HG03565 (cell line): ENCODE measurements at regions not wholly inside any gene's neighbourhood (a gene's known extent, or its start where the extent isn't known, plus 50 kb on each side); places are given as distances from the start of the nearest gene placed in this dataset.
"Not testable (repeated sequence)": the region's sequence is repeated elsewhere in the genome, so short reads cannot be mapped to it uniquely, and the experiment has no call there.

Experiments
- ATAC-seq: cut with Tn5 transposase; IDR thresholded peaks from one replicate; pipeline ENCODE4 v1.9.1; 2021; ENCODE audit warnings: mild to moderate bottlenecking, moderate library complexity; ENCODE audit not compliant: unreplicated experiment

DNA sequence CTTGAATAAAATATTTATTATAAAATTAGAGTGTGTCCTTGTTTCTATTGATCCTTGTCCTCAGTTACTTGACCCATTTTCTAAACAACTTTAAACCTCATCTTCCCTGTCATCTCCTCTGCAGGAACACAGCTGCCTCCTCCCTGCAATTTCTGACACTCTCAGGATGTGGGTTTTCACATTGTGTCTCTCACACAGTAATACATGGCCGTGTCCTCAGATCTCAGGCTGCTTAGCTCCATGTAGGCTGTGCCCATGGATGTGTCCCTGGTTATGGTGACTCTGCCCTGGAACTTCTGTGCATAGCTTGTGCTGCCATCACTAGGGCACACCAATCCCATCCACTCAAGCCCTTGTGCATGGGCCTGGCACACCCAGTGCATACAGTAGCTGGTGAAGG, 577.1 kb downstream of the GOLGA6L6 start:
- not testable (repeated sequence) for ATAC-seq

DNA sequence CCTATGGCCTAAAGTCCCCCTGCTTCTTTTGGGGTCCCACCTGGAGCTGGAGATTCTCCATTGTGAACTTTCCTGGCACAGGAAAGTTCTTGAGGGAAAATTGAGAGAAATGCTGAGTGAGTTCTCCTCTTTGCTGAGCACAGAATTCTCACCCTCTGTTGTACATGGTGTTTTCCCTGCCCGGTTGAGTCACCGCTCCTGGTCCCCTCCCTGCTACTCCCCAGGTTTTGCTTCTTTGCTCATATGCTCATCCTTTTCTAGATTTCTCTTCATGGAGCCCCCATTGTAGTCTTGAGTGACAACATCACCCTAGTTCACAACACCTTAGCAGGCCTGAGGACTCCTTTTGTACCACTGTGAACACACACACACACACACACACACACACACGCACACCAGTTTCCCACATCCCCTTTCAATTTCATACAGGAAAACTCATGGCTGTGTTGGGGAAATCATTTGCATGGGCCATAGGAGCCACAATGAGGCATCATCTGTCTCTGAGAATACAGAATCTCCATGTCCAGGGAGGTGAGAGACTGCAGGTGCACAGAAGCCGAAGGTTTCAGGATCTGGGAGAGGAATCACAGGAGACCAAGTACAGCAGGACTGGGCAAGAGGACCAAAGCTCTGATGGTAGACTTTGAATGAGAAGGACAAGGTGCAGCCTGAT, 585.3 kb downstream of the GOLGA6L6 start:
- ATAC-seq: no peak

DNA sequence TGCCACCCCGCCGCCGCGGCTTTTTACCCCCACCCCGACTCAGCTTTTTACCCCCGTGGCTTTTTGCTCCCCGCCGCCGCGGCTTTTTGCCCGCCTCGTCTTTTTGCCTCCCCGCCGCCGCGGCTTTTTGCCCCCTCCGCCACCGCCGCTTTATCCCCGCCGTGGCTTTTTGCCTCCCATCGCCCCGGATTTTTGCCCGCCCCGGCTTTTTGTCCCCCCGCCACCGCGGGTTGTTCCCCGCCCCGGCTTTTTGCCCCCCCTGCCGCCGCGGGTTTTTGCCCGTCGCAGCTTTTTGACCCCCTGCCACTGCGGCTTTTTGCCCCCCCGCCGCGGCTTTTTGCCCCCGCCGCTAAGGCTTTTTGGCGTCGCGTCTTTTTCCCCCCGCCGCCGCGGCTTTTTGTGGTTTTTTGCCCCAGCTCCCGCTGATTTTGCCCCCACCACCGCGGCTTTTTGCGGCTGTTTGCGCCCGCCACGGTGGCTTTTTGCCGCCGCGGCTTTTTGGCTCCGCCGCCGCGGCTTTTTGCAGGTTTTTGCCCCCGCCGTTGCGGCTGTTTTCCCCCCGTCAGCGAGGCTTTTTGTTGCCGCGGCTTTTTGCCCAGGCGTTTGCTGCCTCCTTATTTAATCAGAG, 597.2 kb downstream of the GOLGA6L6 start:
- no peak for ATAC-seq

DNA sequence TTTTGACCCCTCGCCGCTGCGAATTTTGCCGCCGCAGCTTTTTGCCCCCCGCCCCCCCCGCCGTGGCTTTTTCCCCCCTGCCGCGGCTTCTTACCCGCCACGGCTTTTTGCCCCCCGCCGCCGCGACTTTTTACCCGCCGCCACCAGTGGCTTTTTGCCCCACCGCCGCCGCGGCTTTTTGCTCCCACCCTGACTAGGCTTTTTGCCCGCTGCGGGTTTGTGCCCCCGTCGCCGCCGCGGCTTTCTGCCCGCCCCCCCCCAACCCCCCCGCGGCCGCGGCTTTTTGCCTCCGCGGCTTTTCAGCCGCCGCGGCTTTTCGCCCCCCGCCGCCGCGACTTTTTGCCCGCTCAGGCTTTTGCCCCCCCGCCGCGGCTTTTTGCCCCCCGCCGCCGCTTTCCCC, 598.1 kb downstream of the GOLGA6L6 start:
- no peak for ATAC-seq

DNA sequence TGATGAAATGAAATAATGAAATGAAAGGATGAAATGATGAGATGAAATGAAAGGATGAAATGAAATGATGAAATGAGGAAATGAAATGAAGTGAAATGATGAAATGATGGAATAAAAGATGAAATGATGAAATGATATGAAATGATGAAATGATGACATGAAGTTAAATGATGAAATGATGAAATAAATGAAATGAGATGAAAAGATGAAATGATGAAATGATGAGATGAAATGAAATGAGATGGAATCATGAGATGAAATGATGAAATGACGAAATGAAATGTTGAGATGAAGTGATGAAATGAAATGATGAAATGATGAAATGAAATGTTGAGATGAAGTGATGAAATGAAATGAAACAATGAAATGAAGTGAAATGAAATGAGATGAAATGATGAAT, 638.3 kb downstream of the GOLGA6L6 start:
- not testable (repeated sequence) for ATAC-seq

DNA sequence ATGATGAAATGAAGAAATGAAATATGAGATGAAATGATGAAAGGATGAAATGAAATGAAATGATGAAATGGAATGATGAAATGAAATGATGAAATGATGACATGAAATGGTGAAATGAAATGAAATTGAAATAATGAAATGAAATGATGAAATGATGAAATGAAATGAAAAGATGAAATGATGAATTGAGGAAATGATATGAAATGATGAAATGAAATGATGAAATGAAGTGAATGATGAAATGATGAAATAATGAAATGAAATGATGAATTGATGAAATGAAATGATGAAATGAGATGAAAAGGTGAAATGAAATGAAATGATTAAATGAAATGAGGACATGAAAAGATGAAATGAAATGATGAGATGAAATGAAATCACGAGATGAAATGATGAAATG, 639.2 kb downstream of the GOLGA6L6 start:
- ATAC-seq: not testable (repeated sequence)

DNA sequence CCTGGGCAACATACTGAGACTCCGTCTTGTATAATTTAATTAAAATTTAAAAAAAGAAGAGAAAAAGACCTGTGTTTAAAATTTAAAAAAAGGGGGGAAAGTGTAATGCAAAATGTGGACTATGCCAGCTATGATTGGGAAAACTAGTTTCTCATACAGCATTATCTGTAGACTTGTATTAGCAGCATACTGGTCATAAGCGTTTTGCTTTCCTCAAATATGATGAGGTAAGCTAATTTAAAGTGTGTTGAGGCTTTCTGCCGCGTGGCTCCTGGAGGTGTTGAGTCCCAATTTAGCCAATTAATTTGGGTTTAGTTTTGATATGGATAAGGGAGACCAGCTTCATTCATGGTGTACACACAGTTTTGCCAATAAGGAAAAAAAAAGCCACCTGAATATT, 640.2 kb downstream of the GOLGA6L6 start:
- ATAC-seq: not testable (repeated sequence)

DNA sequence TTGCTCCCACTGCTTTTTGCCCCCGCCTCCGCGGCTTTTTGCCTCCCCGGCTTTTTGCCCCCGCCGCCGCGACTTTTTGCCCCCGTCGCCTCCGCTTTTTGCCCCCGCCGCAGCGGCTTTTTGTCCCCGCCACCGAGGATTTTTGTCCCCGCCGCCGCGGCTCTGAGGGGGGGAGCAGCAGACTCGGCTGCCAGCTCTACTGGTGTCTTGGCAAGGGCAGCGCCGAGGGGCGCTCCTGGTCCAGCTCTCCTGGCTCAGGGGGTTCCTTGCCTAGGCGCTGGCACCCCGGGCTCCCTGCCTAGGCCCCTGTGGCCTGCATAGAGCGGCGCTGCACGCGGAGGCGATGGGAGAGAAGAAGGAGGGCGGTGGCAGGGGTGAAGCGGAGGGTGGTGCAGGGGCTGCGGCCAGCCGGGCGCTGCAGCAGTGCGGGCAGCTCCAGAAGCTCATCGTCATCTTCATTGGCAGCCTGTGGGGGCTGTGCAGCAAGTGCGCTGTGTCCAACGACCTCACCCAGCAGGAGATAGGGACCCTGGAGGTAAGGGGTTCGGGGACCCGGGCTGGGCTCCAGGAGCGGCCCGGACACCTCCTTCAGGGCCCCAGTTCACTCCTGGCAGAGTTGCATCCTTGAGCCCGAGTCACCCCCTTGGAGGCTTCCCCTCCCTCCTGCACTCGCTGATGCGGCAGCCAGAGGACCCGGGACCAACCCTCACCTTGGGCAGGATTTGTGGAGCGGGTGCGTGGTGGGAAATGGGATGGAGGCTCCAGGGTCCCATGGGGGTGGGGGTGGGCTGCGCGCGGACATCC, 642.4 kb downstream of the GOLGA6L6 start:
- no peak for ATAC-seq

DNA sequence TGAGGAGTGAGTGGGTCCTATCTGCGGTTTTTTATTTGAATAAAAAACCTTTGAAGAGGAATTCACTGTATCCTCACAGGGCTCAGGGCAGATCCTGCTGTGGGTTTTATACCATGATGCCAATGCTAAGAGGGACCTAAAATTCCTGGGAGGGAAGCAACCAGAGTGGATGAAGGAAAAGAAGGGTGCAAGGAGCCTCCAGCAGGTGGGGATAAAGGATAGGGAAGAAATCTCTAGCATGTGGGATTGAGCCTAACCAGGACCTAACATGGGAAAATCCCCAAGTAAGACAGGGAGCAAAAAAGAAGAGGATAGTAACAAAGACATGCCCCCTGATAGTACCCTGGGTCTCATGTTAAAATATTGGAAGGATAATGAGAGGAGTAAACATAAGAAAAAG, 652.8 kb downstream of the GOLGA6L6 start:
- not testable (repeated sequence) for ATAC-seq

DNA sequence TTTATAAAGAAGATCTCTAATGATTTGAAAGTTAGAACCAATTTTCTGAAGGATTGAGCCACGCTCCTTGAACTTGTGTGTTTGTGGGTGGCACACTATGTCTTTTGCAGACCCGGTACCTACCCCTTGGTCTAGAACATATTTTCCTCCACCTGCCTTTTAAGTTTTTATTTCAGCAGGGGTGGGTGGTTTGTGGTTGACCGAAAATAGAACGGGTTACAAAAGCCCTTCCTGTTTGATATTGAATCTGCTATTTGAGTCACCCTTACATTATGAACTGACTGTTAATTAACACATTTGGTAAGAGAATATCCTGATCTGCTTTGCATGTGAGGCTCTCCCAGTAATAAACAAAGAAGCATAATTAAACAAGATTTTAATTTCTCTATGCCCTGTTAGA, 697.5 kb downstream of the GOLGA6L6 start:
- not testable (repeated sequence) for ATAC-seq
